T-helper 2 cell treated with Interferon-gamma antibody and Interleukin-4, amounts not matched to agents 100 ng/mL and 5 ng/mL, for 36 hours (primary cell): ENCODE measurements at regions not wholly inside any gene's neighbourhood (a gene's known extent, or its start where the extent isn't known, plus 50 kb on each side); places are given as distances from the start of the nearest gene placed in this dataset.

Experiments
- intact Hi-C: fragments of 100-400 bp; cut with micrococcal nuclease; formaldehyde crosslinking; loops from one replicate; pipeline ENCODE4 v1.15.1; 2023

DNA sequence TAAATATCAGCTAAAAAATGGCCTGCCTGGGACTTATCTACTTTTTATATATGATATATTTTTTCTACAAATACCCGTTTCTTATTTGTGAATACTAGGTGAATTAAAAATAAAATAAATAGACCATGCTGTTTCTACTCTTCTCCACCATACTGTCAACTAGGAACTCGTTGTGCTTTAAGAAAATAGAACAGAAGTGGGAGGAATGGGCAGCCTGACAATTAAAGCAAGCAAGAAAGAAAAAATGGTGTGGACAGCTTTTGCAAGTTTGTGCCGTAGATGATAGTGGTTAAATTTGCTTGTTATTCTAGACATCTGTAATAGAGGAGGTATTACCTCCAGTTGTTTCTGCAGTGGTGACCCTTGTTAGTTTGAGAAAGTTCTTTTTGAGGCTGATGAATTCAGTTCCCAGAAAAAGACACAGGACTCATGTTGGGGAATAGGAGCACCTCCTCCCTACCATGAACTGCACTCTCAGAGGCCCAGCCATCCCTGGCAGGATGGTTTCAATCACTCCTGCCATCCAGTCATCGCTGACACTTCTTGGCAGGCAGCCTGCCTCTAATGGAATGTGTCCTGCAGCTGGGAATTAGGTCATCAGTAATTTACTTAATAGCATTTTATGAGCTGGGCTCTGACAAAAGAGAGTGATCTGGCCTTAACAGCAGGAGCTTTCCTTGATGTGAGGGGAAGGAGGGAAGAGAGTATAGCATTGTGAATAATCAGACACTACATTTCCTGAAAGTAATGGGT, 105.0 kb upstream of the GAP43 start:
- intact Hi-C loops: no loop called here

DNA sequence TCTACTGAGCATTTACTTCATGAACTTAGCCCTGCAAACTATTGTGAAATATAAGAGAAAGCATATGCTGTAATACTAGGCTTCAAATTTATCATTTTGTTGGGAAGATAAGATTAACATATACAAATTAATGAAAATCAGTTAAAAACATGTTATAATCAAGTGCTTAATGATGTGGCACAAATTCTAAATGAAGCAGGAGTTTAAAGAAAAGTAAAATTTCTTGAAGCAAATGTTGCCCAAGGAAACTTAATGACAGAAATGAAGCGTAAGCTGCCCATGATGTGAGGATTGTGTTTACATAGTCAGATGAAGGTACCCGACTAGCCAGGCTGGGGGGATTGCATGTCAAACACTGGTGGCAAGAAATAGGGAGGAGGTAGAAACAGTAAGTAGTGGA, 103.1 kb upstream of the GAP43 start:
- intact Hi-C loops: no loop called here

DNA sequence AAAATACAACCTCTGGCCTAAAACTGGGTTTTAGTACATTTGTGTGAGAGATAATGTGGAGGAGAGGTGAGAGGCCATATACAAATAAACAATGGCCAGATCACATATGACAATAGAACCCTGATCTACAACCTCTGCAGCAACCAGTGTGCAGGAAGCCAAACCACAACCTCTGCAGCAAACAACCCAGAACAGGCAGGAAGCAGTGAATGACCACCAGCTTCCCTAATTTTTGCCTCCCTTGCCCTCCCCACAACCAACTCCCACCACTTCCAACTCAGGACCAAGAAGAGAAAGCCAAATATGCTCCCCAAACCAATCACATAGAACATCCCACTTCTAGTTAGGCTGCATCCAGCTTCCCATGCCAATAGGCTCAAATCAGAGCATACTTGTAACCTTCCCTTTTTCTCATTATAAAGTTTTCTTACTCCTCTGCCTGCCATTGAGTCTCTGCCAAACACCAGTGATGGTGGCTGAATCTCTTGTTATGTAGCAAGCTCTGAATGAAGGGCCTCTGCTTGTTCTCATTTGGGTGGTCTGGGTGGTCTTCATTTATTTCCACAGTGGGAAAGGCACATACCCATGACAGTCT, 102.6 kb upstream of the GAP43 start:
- intact Hi-C loops: no loop called here

DNA sequence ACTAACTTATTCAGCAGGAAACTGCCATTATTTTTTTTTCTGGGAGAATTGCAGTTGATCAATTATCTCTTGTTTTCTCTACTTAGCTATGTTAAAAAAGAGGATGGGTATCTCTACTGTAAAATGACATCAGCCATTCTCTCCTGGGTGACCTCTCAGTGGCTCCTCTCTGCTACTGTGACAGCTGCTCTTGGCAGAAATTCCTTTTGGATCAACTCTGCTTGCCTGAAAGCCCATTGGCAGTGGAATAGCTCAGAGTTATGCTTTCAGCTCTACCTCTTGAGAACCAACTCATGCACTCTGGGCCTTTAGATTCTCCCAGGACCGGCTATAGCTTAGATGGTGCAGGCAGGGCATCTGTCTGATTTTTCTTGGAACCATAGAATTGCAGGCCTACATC, 99.9 kb upstream of the GAP43 start:
- intact Hi-C loops: no loop called here

DNA sequence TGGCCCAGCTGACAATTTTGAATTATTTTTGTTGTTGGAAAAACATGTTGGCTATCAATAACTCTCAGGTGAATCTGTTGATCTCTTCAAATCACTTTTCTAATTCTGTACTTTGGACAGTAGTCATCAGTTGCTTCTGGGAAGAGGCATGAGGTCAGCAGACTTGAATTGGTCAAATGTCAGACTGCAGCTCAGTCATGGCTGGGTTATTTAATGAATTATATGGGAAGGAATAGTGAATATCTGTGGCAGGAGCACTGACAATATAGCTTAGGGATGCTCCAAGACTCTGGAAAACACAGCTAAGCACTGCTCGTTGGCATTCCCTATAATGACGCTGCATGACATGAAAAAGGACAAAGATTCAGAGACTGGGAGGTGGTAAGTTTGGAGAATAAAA, 98.8 kb upstream of the GAP43 start:
- intact Hi-C loops: no loop called here

DNA sequence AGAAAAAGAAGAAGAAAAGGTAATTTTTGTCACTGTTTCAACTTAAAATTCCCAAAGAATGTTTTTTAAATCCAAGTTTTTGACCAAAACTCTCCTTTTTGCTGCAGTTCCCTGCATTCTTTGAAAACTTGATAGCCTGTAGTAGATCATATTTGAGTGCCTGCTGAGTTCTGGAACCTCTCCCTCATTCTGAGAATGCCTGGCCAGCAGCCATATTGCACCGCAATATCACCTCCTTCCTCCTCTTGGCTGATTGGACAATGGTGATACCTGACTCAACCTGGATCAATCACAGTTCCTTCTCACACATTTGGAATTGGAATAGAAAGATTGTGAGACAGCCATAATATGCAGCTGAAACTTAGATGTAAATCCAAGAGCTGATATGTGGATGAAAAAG, 97.6 kb upstream of the GAP43 start:
- intact Hi-C loops: no loop called here

DNA sequence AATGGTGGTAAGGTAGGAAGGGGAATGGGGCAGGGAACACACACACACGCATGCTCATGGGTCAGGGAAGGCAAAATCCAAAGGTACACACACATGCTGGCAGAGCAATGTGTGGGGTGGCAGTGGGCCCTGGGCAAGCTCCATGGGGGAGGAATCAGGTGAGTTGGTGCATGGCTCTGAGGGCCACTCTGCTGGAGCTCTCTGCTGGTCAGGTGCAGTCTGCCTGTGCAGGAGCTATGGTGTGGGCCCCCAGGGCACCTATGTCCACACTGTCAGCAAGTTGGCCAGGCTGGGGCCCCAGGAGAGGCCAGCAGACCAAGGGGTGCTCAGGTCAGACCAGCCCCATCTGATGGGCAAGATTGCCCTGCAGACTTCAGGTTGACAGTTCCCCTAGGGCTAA, 90.1 kb upstream of the GAP43 start:
- intact Hi-C loops: no loop called here

DNA sequence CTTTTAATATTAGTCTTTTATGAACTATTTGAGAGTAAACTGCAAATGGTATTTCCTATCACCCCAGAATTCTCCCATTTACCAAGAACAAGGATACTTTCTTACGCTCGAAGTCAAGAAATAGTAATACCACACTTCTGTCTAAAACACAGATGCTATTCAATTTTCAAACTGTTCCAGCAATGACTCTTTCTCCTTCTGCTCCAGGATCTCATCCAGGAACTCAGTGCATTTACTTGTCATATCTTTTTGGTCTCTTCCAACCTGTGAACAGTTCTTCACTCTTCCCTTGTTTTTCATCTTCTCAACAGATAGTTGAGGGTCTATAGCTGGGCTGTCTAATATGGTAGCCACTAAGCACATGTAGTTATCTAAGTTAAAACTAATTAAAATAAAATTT, 87.1 kb upstream of the GAP43 start:
- intact Hi-C loops: no loop called here

DNA sequence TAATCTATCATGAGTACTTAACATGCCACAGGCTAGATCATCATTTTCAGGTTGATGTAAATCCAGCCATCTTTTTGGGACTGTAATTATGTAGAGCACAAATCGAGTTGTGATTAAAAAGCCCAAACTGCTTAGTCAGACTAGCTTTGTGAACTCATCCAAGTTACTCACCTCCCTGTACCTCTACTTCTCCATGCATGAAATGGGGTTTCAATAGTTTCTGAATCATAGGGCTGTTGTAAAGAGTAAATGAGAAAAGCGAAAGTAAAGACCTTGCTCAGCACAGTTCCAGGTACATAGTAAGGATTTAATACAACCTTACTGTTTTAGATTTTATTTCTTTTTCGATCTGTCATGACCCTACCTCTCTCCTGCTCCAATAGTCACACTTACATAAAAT, 85.6 kb upstream of the GAP43 start:
- intact Hi-C loops: no loop called here

DNA sequence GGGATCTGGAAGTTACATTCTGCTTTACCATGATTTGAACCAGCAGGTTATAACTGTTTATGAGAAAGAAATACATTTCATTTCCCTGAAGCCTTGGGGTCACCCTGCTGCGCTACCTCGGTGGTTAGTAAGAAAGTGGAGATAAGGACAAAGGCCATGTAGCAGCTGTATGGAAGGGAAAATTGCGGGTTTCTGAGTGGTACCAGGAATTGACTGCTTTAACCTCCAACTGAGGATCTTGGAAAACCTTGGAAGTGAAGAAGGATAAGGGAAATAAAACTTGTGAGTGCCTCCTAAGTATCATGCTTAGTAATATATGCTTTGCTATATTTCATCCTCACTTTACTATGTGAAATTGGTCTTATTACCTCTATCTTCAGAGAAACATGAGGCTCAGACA, 76.1 kb upstream of the GAP43 start:
- intact Hi-C loops: no loop called here

DNA sequence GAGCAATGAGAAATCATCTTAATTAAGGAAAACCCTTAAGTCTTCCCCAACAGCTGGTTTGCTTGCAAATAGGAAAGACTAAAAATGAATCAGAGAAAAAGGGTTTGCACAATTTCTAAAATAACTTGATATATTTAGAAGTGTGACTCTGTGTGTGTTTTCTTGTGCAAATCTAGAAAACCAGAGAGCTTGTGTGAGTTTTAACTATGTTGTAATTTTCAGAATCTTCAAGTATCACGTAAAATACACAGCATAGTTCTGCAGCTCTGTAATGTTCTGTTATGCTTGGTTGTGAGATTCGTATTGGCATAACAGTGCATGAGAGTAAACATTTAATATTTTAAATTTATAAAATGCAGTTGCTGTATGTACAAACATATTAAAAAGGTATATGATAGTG, 74.7 kb upstream of the GAP43 start:
- intact Hi-C loops: no loop called here

DNA sequence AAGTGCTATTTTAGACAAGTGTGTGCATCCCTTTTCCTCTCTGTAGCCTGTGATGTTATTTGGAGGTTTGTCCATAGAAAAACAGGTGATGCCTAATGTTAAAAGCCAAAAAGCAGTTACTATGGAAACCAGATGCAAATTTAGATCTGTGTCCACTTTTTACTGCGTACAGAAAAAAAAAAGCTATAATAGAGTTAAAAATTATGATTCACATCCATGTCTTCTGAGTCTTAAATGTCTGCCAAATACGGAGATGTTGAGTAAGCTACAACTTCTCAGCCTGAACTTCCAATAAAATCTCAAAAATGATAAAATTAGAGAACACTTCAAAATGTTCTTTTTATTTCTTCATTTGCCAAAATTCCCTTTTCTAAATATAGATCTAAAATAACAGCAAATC, 74.2 kb upstream of the GAP43 start:
- intact Hi-C loops: no loop called here

DNA sequence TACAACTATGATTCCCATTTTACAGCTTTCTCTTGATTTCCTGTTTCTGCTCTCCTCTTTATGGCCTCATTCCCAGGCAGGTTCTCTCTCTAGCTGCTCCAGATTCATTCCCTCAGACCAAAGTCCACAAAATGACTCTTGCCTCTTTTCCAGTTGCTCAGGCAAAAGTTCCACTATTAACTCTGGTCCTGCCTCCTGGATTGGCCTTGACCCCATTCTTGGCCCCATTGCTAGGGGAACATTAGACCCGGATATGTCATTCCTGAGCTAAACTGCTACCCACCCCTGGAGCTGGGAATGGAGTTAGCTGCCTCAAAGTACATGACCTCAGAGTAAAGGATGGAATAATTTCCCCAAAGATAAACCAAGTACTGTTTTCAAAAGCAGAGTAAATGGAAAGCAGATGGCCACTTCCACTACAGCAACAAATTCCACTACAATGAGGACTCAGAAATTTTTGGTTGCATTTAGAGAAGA, 73.0 kb upstream of the GAP43 start:
- intact Hi-C loops: no loop called here

DNA sequence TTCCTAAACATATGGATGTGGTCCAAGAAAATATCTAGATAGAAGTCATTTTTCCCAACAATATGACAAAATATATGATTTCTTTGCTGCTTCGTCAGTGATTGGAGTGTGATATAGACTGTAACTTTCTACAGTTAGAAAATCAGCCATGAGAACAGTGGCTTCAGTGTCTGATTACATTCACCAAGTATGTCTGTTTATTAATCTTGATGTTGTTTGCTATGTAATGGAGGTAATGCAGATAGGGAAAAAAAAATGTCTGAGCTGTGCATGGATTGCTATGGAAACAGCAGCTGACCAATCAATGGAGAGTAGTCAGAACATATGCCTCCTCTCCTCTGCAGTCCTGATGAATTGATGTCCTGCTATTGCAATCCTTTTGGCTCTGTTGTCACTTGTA, 72.3 kb upstream of the GAP43 start:
- intact Hi-C loops: no loop called here

DNA sequence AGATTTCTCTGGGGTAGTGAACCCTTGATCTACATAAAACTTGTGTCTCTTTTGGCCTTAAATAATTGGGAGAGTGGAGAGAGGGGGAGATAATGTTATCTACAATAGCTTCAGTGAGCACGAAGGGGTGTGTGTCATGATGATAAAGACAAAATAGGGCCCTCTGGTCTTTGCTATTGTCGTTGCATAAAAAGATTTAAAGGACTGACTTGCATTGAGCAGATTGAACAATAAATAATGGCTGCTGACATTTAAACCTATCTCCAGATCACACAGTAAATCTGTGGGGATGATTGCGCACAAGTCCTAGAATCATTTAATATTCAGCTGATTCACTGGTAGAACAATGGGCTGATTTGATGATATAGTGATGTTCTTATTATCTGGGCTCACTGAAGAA, 71.3 kb upstream of the GAP43 start:
- intact Hi-C loops: no loop called here

DNA sequence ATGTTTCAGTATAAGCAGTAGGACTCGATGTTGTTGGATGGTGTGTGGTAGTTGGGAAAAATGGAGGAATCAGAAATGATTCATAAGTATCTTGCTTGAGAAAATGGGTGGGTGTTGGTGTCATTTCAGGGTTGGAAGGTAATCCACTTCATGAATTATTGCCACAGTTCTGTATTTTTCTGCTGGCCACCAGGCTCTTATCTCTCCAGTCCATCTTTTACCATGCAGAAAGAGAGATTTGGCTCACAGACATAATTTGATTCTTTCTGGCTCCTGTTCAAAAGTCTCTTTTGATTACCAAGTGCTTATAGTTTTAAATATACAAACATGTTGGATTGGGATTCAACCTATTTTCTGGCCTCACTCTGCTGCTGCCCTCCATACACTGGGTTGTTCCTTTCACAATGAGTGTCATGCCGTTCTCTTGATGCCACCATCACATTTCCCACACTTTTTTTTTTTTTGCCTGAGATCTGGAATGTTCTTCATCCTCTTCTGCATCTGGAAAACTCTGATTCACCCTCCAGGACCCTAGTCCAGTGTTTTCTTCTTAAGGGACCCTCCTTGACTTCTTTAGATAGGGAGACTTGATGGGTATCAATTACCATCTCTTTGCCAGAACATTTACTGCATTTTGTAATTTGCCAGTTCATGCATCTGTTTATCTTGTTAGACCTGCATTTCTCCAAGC, 69.4 kb upstream of the GAP43 start:
- intact Hi-C loops: no loop called here

DNA sequence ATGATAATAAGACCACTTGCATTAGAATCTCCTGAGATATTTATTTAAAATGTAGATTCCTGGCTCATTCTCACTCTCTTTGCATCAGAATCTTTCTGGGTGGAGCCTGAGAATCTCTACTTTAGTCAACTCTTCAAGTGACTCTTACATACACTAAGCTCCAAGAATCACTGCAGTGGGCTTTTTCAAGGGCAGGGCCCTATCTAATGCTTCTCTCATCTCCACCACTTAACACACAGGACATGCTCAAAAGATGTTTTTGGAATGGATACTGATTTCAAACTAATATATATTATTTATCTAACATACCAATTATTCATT, 68.9 kb upstream of the GAP43 start:
- intact Hi-C loops: no loop called here

DNA sequence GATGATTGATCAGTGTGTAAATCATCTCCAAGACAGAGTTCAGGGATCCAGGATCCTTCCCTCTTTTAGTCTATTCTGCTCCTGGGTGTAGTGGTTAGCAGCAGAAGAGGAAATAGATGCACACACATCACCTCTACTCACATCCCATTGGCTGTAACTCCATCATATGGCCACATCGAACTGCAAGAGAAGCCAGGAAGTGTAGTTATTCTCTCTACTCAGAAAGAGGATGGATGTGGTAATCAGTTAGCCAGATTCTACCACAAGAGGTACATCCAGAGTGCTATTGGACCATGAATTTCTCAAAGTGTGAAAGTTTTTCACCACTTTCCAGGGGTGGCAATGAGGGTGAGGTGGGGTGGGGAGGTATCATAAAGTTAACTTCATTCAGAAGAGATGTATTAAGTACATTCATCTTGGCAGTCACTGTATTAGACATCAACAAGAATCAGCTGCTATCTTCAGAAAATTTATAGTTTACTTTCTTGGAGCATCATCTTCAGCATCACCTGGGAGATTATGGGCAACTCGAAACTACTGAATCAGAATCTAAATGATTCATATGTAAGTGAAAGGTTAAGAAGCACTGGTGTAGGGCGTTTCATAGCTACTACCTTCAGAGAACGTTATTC, 60.6 kb upstream of the GAP43 start:
- intact Hi-C loops: no loop called here

DNA sequence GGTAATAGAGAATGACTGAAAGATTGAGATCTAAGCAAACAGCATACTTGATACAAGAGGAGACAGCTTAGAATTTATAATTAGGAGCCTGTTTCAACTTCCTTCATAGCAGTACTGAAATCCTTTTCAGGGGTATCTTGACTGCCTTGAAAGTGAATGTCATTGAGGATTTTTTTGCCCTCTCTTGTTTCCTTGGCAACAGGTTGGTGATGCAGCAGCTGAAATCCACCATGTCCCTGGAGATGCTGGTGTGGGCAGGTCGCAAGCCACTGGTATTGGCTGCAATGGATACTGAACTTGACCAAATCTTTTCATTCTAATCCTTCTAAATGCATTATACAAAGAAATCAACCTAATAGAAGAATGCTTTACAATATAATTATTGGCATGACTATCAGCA, 59.3 kb upstream of the GAP43 start:
- intact Hi-C loops: no loop called here

DNA sequence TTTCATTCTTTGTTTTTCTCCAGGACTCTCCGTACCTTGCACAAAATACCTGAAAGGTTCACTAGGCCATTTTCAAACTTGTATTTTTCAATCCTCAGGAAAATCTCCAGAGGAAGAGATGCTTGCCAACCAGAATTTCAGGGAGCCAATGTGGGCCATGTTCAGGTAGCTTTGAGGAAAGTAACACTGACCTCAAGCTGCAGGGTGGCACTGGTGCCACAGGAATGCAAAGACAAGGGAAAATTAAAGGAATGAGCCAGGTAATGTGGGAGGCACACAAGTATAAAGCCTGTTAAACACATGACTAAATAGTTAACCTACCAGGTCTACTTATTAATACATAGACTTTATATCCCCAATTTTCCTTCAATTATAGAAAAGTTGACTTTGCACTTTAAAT, 51.9 kb upstream of the GAP43 start:
- intact Hi-C loops: no loop called here
